Umbilical cord (tissue), 1 donor: ENCODE measurements at regions not wholly inside any gene's neighbourhood (a gene's known extent, or its start where the extent isn't known, plus 50 kb on each side); places are given as distances from the start of the nearest gene placed in this dataset.

Experiments
- DNase-seq: peaks from one replicate; pipeline ENCODE4 v3.0.0-alpha.2; 2015; ENCODE audit warnings: low spot score

- DNase-seq, result peak; percentile 81
Measured at GRCh38 chr22:22076932-22077703, 94.5 kb upstream of the TOP3B start.

- no peak for DNase-seq
Measured at GRCh38 chr22:22076361-22076760, 93.8 kb upstream of the TOP3B start.

DNA sequence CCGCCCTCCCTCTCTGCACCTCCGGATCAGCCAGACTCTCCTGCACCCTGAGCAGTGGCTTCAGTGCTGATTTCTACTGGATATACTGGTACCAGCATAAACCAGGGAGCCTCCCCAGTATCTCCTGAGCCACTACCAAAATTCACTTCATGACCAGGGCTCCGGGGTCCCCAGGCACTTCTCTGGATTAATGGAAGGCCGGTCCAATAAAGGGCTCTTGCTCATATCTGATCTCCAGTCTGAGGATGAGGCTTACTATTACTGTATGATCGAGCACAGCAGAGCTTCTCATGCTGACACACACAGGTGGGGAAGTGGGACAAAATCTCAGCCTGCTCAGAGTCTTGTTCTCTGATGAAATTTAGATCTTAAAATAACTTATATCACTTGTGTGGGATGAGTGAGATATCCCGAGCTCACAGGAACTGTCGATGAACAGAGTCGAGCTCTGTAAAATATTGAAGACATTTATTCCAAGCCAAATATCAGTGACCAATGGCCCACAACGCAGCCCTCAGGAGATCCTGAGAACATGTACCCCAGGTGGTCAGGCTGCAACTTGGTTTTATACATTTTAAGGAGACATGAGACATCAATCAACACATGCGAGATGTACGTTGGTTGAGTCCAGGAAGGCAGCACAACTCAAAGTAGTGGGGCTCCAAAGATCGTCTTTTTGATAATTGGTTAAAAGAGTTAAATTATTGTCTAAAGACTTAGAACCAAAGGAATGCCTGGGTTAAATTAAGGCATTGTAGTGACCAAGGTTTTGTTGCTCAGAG, 93.0 kb upstream of the TOP3B start:
- no peak for DNase-seq

DNA sequence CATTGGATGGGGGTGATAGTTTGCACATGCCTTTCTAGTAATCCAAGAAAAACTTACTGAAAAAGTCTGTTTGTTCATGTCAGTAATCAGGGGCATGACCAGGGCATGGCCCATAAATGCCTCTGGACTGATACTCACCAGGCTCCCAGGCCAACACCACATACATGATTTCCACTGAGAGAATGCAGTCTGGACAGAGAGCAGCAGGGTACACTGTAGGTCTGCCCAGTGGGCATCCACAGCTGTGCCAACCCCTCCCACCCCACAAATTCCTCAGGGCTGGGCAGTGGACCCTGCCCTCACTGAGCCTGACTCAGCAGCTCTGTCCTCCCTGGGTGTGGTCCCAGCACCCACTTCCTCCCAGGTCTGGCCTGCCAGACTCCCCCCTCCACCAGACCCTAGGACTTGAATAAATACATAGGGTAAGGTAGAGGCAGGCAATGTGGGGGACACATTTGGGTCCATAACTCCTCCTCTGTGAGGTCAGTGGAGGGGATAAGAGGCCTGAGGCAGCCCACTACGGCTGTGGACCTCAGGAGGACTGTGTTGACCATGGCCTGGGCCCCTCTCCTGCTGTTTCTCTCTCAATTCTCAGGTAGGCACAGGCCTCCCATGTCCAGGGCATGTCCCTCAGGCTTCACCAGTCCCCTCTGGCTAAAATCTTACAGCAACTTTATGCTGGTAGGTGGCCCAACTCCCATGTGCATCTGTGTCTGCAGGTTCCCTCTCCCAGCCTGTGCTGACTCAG, 92.2 kb upstream of the TOP3B start:
- peak; percentile 53 for DNase-seq

GRCh38 chr22:22073769-22074561, 91.4 kb upstream of the TOP3B start:
- no peak for DNase-seq

DNA sequence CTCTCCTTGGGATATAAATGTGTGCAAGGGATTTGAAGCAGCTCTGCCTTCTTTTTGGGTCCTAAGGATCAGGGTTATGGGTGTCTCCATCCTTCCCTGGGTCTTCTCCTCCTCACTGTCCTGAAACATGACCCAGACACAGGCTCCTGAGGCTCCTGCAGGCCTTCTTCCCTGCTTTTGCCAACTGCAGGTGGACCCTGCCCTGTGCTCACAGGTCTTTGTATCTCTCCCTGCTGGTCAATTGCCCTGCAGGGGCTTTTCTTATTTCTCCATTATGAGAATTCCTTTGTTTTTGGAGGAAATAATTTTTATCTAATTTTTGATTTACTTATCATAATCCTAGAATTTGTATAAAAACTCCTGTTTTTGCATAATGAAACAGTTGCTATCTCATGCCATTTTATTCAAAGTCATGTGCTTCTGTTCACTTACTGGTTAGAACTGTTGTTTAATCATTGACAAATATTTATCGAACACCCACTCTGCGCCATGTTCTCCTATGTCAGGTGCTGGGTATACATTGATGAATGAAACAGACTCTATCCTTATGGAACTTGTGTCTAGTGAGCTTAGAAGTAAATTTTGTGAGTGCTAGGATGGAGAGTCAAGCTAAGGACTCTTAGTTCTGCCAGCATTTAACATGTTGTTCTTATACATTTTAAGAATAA, 89.7 kb upstream of the TOP3B start:
- DNase-seq, result no peak

- no peak for DNase-seq
Measured at GRCh38 chr22:22071455-22071854, 88.9 kb upstream of the TOP3B start.

DNA sequence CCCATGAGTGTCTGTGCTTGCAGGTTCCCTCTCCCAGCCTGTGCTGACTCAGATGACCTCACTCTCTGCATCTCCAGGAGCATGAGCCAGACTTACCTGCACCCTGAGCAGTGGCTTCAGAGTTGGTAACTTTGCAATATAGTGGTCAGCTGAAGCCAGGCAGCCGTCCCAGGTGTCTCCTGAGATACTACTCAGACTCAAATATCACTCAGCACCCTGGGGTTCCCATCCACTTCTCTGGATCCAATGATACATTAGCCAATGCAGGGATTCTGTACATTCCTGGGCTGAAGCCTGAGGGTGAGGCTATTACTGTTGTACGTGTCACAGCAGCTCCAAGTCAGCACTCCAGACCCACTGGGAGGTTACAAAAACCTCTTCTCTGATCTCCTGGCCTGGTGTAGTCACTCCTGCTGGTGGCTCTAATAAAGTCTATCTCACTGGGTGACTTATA, 87.8 kb upstream of the TOP3B start:
- DNase-seq, result no peak

DNA sequence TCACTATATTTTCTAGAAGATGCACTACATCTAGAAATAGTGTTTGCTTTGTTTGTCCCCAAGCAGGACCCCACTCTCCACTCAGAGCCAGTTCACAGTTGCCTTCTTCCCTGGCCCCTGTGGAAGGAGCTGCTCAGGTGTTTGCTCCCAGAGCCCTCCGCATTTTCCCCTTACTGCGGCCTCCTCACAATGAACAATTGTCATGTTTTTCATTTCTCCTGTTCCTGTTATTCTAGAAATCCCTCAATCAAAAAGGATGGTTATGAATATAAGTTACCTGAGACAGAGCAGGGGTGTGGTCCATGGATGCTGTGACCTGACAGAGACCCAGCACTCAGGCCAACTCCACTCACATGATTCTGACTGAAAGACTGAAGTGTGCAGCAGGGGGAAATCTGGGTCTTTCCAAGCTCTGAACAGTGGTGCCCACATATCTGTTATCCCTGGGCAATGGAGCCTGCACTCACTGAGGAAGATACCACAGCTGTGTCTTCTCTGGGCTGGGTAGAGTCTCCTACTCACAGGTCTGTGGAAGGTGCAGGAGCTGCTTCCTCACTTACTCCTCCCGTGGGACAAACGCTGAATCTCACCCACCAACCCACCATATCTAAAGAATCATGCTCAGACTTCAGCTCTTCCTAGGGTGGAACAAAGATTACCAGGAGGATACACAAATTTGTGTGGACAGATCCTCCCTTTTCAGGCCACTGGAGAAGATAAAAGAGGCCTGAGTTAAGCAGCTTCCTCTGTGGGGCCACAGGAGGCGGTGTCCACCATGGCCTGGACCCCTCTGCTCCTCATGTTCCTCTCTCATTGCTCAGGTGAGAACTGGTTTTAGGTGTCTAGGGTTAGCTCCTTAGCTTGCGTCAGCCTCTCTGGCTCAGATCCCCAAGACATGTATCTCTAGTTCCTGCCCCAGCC, 87.1 kb upstream of the TOP3B start:
- no peak for DNase-seq

DNA sequence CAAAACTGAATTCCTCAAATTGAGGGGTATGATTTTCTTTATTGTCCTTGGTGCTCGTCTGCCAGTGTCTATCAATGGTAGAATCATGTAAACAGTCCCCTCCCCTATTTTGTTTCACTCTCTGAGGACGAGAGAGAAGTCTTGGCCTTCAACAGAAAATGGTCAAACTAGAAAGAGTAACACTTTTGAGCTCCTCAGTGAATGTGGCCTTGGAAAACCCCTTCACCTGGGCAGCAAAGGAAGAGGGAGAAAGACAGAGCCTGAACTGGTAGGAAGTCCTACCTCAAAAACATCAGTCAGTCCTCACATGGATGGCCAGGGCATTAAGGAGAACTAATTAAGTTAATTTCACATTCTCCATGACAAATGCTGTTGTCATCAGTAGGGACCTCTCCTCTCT, 86.1 kb upstream of the TOP3B start:
- DNase-seq, result no peak

GRCh38 chr22:22068025-22068424, 85.4 kb upstream of the TOP3B start:
- DNase-seq, result no peak

GRCh38 chr22:22067192-22067591, 84.6 kb upstream of the TOP3B start:
- no peak for DNase-seq

GRCh38 chr22:22064580-22064979, 82.0 kb upstream of the TOP3B start:
- DNase-seq, result no peak

DNA sequence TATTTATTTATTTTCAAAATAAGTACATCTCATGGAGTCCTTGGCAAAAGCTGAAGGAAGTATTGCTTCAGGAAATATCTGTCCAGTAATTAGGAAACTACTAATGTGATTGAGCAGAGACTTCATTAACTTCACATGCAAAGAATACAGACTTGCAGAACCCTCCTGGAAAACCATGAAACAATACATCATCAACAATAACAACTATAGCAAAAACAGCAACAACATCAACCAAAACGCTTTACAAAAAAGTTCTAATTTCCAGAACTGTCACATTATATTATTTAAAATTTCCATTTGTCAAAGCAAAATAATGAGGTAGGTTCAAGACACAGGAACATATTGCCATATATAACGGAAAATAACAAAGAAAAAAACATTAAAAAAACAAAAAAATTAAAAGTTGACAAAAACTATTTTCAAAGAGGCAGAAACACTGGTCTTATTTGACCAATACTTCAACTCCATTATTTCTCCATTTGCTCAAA, 79.8 kb upstream of the TOP3B start:
- no peak for DNase-seq

GRCh38 chr22:22061085-22062077, 78.8 kb upstream of the TOP3B start:
- DNase-seq, result peak; percentile 95

DNA sequence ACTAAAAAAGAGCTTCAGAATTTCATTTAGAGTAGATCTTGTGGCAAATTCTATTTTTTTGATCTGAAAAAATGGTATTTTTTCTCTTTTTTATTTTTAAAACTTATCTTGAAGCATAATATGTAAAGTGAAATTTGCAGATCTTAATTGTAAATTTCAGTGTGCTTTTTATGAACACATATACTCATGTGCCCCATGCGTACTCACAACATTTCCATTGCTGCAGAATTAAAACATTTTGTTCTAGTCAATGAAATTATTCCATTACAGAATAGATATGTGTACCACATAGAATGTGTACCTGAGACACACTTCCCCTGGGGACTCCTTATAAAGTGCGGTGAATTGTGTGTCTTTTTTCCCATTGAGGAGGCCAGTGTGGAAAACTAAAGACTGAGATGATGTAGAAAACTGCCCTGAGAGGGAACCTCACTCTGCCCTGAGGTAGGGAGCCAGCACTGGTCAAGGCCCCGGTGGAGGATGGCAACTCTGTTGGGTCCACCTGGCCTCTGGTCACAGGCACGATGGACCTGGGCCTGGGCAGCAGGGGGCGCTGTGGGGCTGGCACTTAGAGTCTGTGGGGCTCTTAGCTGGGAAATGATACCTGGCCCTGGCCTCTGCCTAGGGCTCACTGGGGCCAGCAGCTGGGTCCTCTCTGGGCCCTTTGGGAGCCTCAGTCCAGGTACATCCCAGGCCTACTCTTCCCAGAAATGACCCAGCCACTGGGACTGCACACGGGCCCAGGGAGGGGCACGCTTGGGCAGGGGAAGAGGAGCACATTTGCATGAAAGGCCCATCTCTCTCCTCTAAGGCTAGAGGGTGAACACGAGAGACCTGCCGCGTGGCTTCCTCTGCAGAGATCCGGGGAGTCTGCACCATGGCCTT, 77.9 kb upstream of the TOP3B start:
- no peak for DNase-seq

GRCh38 chr22:22059291-22060002, 76.9 kb upstream of the TOP3B start:
- no peak for DNase-seq
